ENCODE measurements at regions not wholly inside any gene's neighbourhood (a gene's known extent, or its start where the extent isn't known, plus 50 kb on each side); places are given as distances from the start of the nearest gene placed in this dataset.

GRCh38 chr4:92120810-92121498, 182.8 kb upstream of the GRID2 start:
- Histone ChIP-seq H3K4me3 (no peak overlapping the region), H3K4me1 (no peaks in the 10 kb centered on the region), H3K27me3 (replicated peaks in 1 of 7) (no peaks in the 10 kb centered on the region), H3K9me3 (peaks cover 0 to 10% (median 0%) of the 10 kb centered on the region in 8 donors), H3K27ac (no peak overlapping the region), H3K36me3 (no peaks in the 10 kb centered on the region)
- intact Hi-C loops (cut with DNase I; ENCODE audit: low total_unique reads), result no loop called here
- TF ChIP-seq POLR2AphosphoS5 (IDR thresholded peaks at IDR 0.05) (no peak), CTCF (IDR thresholded peaks at IDR 0.05 in 8 of 11, conservative IDR thresholded peaks at IDR 0.05 in 3 of 11) (no peak), POLR2A (IDR thresholded peaks at IDR 0.05) (no peak)
- 65 to 80% (median 67%) methylated on average over 6 of the region's 6 CpGs for WGBS, 5 donors
- no peak for DNase-seq

GRCh38 chr4:92122911-92123310, 180.9 kb upstream of the GRID2 start:
- Histone ChIP-seq H3K27ac (no peak overlapping the region), H3K4me1 (no peaks in the 10 kb centered on the region), H3K36me3 (no peaks in the 10 kb centered on the region), H3K9me3 (peaks cover 0 to 14% (median 0%) of the 10 kb centered on the region in 8 donors), H3K27me3 (replicated peaks in 1 of 7) (no peaks in the 10 kb centered on the region), H3K4me3 (no peak overlapping the region)
- WGBS, 5 donors, result 61 to 88% (median 73%) methylated on average over 3 of the region's 3 CpGs
- intact Hi-C loops (cut with DNase I; ENCODE audit: low total_unique reads), result no loop called here
- TF ChIP-seq POLR2AphosphoS5 (IDR thresholded peaks at IDR 0.05) (no peak), POLR2A (IDR thresholded peaks at IDR 0.05) (no peak), CTCF (IDR thresholded peaks at IDR 0.05 in 8 of 11, conservative IDR thresholded peaks at IDR 0.05 in 3 of 11) (no peak)
- no peak for DNase-seq

GRCh38 chr4:92128676-92129075, 175.1 kb upstream of the GRID2 start:
- H3K4me1 ChIP-seq, result no peaks in the 10 kb centered on the region
- no peaks in the 10 kb centered on the region for H3K36me3 ChIP-seq
- TF ChIP-seq POLR2AphosphoS5 (IDR thresholded peaks at IDR 0.05), result no peak
- TF ChIP-seq POLR2A (IDR thresholded peaks at IDR 0.05), result no peak
- TF ChIP-seq CTCF (IDR thresholded peaks at IDR 0.05 in 8 of 11, conservative IDR thresholded peaks at IDR 0.05 in 3 of 11), result no peak
- peaks cover 0 to 46% (median 36%) of the 10 kb centered on the region in 8 donors for H3K9me3 ChIP-seq
- no peak overlapping the region for H3K27ac ChIP-seq
- H3K4me3 ChIP-seq, result no peak overlapping the region
- intact Hi-C loops (cut with DNase I; ENCODE audit: low total_unique reads), result no loop called here
- WGBS, 5 donors, result 71 to 88% (median 79%) methylated on average over 1 of the region's 1 CpG
- DNase-seq, result no peak
- H3K27me3 ChIP-seq (replicated peaks in 1 of 7), result no peaks in the 10 kb centered on the region

- 67 to 79% (median 75%) methylated on average over 4 to 5 of the region's 5 CpGs for WGBS, 5 donors
- Histone ChIP-seq H3K27ac (no peak overlapping the region), H3K4me1 (no peaks in the 10 kb centered on the region), H3K27me3 (replicated peaks in 1 of 7) (no peaks in the 10 kb centered on the region), H3K9me3 (peaks cover 0 to 46% (median 43%) of the 10 kb centered on the region in 8 donors), H3K36me3 (no peaks in the 10 kb centered on the region), H3K4me3 (no peak overlapping the region)
- no peak for TF ChIP-seq POLR2AphosphoS5 (IDR thresholded peaks at IDR 0.05)
- TF ChIP-seq POLR2A (IDR thresholded peaks at IDR 0.05), result no peak
- TF ChIP-seq CTCF (IDR thresholded peaks at IDR 0.05 in 8 of 11, conservative IDR thresholded peaks at IDR 0.05 in 3 of 11), result no peak
- peak; percentile 44 for DNase-seq
- intact Hi-C loops (cut with DNase I; ENCODE audit: low total_unique reads), result no loop called here
Measured at GRCh38 chr4:92129408-92129994, 174.3 kb upstream of the GRID2 start.

Data from spleen (tissue), 11 donors.